Stomach smooth muscle (tissue), 2 donors: ENCODE measurements at regions not wholly inside any gene's neighbourhood (a gene's known extent, or its start where the extent isn't known, plus 50 kb on each side); places are given as distances from the start of the nearest gene placed in this dataset.

Experiments used
- H3K27ac ChIP-seq: one replicate; pipeline ENCODE4 v1.7.0; 2013; ENCODE audit warnings: mild to moderate bottlenecking, low read length, inconsistent platforms
- H3K27me3 ChIP-seq, 2 donors: one replicate each; pipeline ENCODE4 v1.7.0; 2013; ENCODE audit warnings: low read length in 2 of 2; ENCODE audit not compliant: insufficient read depth in 2 of 2, control insufficient read depth in 1 of 2
- H3K36me3 ChIP-seq, 2 donors: one replicate each; pipeline ENCODE4 v1.7.0; 2013; ENCODE audit warnings: low read length in 2 of 2; ENCODE audit not compliant: control insufficient read depth in 2 of 2, insufficient read depth in 2 of 2
- H3K4me1 ChIP-seq: one replicate; pipeline ENCODE4 v1.7.0; 2013; ENCODE audit warnings: low read length; ENCODE audit not compliant: control insufficient read depth, insufficient read depth
- H3K4me3 ChIP-seq, 2 donors: one replicate each; pipeline ENCODE4 v1.7.0; 2013; ENCODE audit warnings: low read length in 2 of 2
- H3K9ac ChIP-seq, 2 donors: one replicate each; pipeline ENCODE4 v1.7.0; 2013; ENCODE audit warnings: low read length in 2 of 2, mild to moderate bottlenecking in 1 of 2
- H3K9me3 ChIP-seq, 2 donors: one replicate each; pipeline ENCODE4 v1.7.0; 2013; ENCODE audit warnings: low read length in 2 of 2; ENCODE audit not compliant: control insufficient read depth in 2 of 2
- donor health status: healthy.
- donor health status: Pancreatic carcinoma.

- Histone ChIP-seq H3K27me3 (no peaks in the 10 kb centered on the region), H3K9ac (peak overlapping the region in 1 of 2 donors; percentile 33), H3K9me3 (no peaks in the 10 kb centered on the region), H3K4me3 (no peak overlapping the region), H3K27ac (peak overlapping the region; percentile 53), H3K36me3 (no peaks in the 10 kb centered on the region), H3K4me1 (peaks cover 31% of the 10 kb centered on the region)
Observed at GRCh38 chr10:29949411-29950011, 109.9 kb downstream of the JCAD start.

GRCh38 chr10:29948881-29949355 is 110.5 kb downstream of the JCAD start:
- no peaks in the 10 kb centered on the region for H3K9me3 ChIP-seq
- H3K9ac ChIP-seq = peak overlapping the region in 1 of 2 donors; percentile 33
- H3K4me3 ChIP-seq = no peak overlapping the region
- H3K4me1 ChIP-seq = peaks cover 31% of the 10 kb centered on the region
- H3K27me3 ChIP-seq = no peaks in the 10 kb centered on the region
- H3K36me3 ChIP-seq = no peaks in the 10 kb centered on the region
- peak overlapping the region; percentile 53 for H3K27ac ChIP-seq

DNA sequence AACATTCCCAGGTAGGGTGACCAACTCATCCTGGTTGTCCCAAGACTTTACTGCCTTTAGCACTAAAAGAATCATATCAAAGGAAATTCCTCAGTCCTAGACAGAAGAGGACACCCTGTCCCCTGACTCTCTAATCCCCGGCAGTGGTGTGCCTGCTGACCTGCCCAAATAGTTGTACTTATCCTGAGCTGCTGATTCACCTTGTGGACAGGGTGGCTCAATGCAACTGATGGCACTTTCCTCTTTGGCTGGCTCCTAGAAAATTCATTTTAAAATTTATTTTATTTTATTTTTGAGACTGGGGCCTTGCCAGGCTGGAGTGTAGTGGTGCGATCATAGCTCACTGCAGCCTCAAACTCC is 111.7 kb downstream of the JCAD start:
- Histone ChIP-seq H3K9me3 (no peaks in the 10 kb centered on the region), H3K36me3 (no peaks in the 10 kb centered on the region), H3K4me3 (peak overlapping the region in 1 of 2 donors; percentile 9), H3K4me1 (peaks cover 31% of the 10 kb centered on the region), H3K27ac (peak overlapping the region; percentile 89), H3K9ac (peak overlapping the region; percentile 23 to 58), H3K27me3 (no peaks in the 10 kb centered on the region)

DNA sequence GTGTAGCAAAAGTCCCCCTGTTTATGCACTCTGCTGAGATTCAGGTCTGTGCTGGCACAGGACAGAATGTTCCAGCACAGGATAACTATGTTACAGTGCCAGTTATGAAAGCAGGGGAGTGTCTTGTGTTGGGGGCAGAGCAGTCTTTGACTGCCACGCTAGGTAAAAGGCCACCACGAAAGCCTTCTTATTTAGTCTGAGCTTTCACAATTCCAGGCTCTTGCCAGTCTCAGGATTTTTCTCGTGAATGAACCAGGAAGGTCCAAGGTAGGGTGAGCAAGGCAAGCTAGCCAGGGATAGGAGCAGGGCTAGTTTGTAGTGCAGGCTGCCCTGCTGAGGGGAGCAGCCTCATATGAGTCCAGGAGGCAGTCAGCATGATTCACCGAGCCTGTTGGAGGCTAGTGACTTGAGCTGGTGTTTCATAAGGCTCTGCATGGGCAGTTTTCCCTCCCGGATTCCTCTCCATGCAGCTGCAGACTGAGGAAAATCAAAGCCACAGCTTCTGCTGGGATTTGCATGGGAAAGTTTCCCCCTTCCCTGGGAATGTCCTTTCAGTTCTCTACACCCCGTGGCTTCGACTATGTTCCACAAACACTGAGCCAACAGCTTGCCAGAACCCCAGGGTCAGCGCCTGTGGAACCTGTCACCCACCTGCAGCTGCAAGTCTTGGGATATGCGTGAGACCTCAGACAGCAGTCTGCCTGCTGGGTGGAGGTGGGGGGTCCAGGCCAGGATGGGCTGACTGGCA is 112.3 kb downstream of the JCAD start:
- H3K27ac ChIP-seq = peak overlapping the region; percentile 89
- no peaks in the 10 kb centered on the region for H3K36me3 ChIP-seq
- H3K4me3 ChIP-seq = peak overlapping the region; percentile 9 to 49
- H3K9ac ChIP-seq = peak overlapping the region; percentile 23 to 58
- H3K4me1 ChIP-seq = peaks cover 31% of the 10 kb centered on the region
- H3K27me3 ChIP-seq = no peaks in the 10 kb centered on the region
- H3K9me3 ChIP-seq = no peaks in the 10 kb centered on the region

DNA sequence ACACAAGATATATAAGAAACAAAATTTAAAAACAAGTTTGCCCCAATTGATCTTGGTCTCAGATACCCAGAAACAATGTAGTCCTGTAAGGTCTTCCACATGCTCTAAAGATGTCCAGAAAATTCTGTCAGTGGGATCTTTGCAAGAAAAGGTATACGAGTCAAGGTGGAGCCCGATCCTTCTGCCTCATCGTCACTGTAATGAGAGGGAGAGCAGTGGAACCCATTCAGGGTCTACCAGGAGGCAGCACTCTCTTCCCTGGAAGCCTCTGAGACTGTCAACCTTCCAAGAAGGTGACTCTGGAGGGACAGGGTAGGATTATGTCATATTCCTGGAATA is 112.8 kb downstream of the JCAD start:
- Histone ChIP-seq H3K27ac (peak overlapping the region; percentile 89), H3K9ac (peak overlapping the region; percentile 15 to 30), H3K9me3 (no peaks in the 10 kb centered on the region), H3K4me3 (no peak overlapping the region), H3K4me1 (peaks cover 33% of the 10 kb centered on the region), H3K27me3 (no peaks in the 10 kb centered on the region), H3K36me3 (no peaks in the 10 kb centered on the region)

- no peaks in the 10 kb centered on the region for H3K9me3 ChIP-seq
- H3K27ac ChIP-seq = no peak overlapping the region
- no peaks in the 10 kb centered on the region for H3K36me3 ChIP-seq
- no peak overlapping the region for H3K4me3 ChIP-seq
- no peak overlapping the region for H3K9ac ChIP-seq
- H3K4me1 ChIP-seq = peaks cover 3% of the 10 kb centered on the region
- no peaks in the 10 kb centered on the region for H3K27me3 ChIP-seq
Observed at GRCh38 chr10:29941476-29941875, 117.9 kb downstream of the JCAD start.

- no peaks in the 10 kb centered on the region for H3K27me3 ChIP-seq
- H3K4me3 ChIP-seq = no peak overlapping the region
- no peaks in the 10 kb centered on the region for H3K36me3 ChIP-seq
- no peak overlapping the region for H3K9ac ChIP-seq
- no peak overlapping the region for H3K27ac ChIP-seq
- H3K4me1 ChIP-seq = no peaks in the 10 kb centered on the region
- peaks cover 0 to 7% of the 10 kb centered on the region in 2 donors for H3K9me3 ChIP-seq
Observed at GRCh38 chr10:29932991-29933390, 126.4 kb downstream of the JCAD start.

DNA sequence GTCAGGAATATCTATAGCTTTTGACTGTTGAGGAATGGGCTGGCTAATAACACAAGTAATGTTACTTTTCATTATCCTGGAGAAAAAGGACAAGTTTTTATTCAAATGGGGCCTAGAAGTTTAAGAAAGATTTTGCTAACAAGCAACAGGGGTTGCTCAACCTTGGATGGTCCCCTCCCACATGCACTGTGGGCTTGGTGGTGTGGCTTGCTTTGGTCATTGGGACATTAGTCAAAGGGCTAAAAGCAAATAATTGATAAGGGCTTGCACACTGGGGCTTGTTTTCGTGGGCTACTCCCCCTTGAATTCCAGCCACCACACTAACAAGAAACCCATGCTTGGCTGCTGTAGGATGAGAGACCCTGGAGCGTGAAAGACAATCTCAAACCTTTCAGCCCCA is 127.6 kb downstream of the JCAD start:
- Histone ChIP-seq H3K4me1 (no peaks in the 10 kb centered on the region), H3K36me3 (no peaks in the 10 kb centered on the region), H3K27me3 (no peaks in the 10 kb centered on the region), H3K27ac (no peak overlapping the region), H3K9me3 (peaks cover 0 to 7% of the 10 kb centered on the region in 2 donors), H3K9ac (no peak overlapping the region), H3K4me3 (no peak overlapping the region)

DNA sequence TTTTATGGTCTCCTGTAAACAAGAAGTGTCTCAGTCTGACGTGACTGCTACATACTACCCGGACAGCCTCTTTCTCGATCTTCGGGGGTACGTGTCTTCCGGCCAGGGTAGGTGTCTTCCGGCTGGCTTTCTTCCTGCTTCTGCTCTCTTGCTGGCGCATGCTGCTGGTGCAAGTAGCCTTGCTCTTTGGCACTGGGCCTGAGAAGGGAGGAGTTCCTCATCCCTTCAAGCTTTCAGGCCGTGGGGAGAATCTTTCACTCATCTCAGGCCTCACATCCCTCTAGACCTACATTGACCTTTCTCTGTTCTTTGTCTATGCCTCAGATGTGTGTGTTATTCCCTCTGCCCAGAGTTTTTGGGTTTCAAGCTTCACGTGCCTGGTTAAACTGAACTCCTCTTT is 130.4 kb downstream of the JCAD start:
- Histone ChIP-seq H3K9ac (no peak overlapping the region), H3K27ac (no peak overlapping the region), H3K4me1 (no peaks in the 10 kb centered on the region)

DNA sequence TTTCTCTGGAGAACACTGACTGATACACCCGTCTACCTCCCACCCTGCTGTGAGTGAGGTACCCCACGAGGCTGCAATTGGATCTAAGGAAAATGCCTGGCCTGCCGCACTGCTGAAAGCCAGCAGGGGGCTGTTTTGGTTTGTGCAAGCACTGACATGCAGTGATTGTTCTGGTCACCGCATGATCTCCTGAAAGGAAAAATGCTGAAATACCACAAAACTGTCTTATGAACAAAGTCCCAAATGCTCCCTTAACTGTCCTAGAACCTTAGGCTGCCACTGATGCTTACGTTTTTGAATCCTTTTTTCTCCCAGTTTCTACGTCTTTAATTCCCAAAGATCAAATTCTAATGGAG is 132.7 kb downstream of the JCAD start:
- H3K4me3 ChIP-seq = no peak overlapping the region
- no peaks in the 10 kb centered on the region for H3K27me3 ChIP-seq
- H3K9me3 ChIP-seq = peaks cover 0 to 3% of the 10 kb centered on the region in 2 donors
- no peak overlapping the region for H3K9ac ChIP-seq
- no peaks in the 10 kb centered on the region for H3K36me3 ChIP-seq
- H3K4me1 ChIP-seq = peaks cover 8% of the 10 kb centered on the region
- H3K27ac ChIP-seq = no peak overlapping the region

More for the DNA sequence above, 130.4 kb downstream of the JCAD start:
- Histone ChIP-seq H3K9me3 (peaks cover 0 to 7% of the 10 kb centered on the region in 2 donors), H3K4me3 (no peak overlapping the region), H3K27me3 (no peaks in the 10 kb centered on the region), H3K36me3 (no peaks in the 10 kb centered on the region)
